Tibial nerve (tissue), 4 donors: ENCODE measurements at regions not wholly inside any gene's neighbourhood (a gene's known extent, or its start where the extent isn't known, plus 50 kb on each side); places are given as distances from the start of the nearest gene placed in this dataset.

Experiments used
- DNase-seq, 2 donors: peaks; one replicate each; pipeline ENCODE4 v3.0.0-alpha.2; 2019; ENCODE audit warnings: low spot score in 2 of 2
- H3K27ac ChIP-seq, 4 donors: fragments of 200-600 bp; sonication (generic) in 3 of 4; one replicate each; pipeline ENCODE4 v1.5.1; 2017 to 2019; ENCODE audit warnings: mild to moderate bottlenecking in 1 of 4
- H3K27me3 ChIP-seq, 2 donors: fragments of 200-600 bp; sonication (generic) in 1 of 2; one replicate each; pipeline versions ENCODE4 v1.5.1 to v1.6.0; 2017 to 2019
- H3K36me3 ChIP-seq, 3 donors: fragments of 200-600 bp; sonication (generic); one replicate each; pipeline ENCODE4 v1.5.1; 2018 to 2019
- H3K4me1 ChIP-seq, 4 donors: fragments of 200-600 bp; sonication (generic) in 3 of 4; one replicate each; pipeline ENCODE4 v1.5.1; 2017 to 2019
- H3K4me3 ChIP-seq, 4 donors: fragments of 200-600 bp; sonication (generic) in 3 of 4; one replicate each; pipeline ENCODE4 v1.5.1; 2017 to 2019; ENCODE audit warnings: mild to moderate bottlenecking in 1 of 4, moderate library complexity in 1 of 4
- H3K9me3 ChIP-seq, 4 donors: fragments of 200-600 bp; sonication (generic) in 3 of 4; one replicate each; pipeline ENCODE4 v1.5.1; 2017 to 2019
- EP300 ChIP-seq, 2 donors: sonication (generic); formaldehyde crosslinking; IDR thresholded peaks; one replicate each; pipeline ENCODE4 v1.6.1; 2017; ENCODE audit warnings: antibody characterized with exemption in 2 of 2, mild to moderate bottlenecking in 1 of 2
- POLR2A ChIP-seq, 2 donors: fragments of 450-650 bp; IDR thresholded peaks; one replicate each; pipeline ENCODE4 v1.6.1; 2017; ENCODE audit warnings: antibody characterized with exemption in 2 of 2, mild to moderate bottlenecking in 2 of 2, moderate library complexity in 2 of 2
- WGBS, 2 donors: methylation state at CpG; one replicate each; pipeline ENCODE4 v1.1.5; 2018; 5-methylcytosine and 5-hydroxymethylcytosine counted together
- TF ChIP-seq, protein P1 (sequence below), 5 experiments: fragments of 200-600 bp in 3 of 5; fragments of 450-650 bp in 2 of 5; sonication (generic) in 3 of 5; IDR thresholded peaks; one replicate each; pipeline ENCODE4 v1.5.1; 2016 to 2019; ENCODE audit warnings: antibody characterized with exemption in 5 of 5, mild to moderate bottlenecking in 3 of 5, moderate library complexity in 2 of 5

- TF ChIP-seq EP300 (IDR thresholded peaks at IDR 0.05) (no peak), POLR2A (IDR thresholded peaks at IDR 0.05) (no peak)
- TF ChIP-seq, protein P1, sequence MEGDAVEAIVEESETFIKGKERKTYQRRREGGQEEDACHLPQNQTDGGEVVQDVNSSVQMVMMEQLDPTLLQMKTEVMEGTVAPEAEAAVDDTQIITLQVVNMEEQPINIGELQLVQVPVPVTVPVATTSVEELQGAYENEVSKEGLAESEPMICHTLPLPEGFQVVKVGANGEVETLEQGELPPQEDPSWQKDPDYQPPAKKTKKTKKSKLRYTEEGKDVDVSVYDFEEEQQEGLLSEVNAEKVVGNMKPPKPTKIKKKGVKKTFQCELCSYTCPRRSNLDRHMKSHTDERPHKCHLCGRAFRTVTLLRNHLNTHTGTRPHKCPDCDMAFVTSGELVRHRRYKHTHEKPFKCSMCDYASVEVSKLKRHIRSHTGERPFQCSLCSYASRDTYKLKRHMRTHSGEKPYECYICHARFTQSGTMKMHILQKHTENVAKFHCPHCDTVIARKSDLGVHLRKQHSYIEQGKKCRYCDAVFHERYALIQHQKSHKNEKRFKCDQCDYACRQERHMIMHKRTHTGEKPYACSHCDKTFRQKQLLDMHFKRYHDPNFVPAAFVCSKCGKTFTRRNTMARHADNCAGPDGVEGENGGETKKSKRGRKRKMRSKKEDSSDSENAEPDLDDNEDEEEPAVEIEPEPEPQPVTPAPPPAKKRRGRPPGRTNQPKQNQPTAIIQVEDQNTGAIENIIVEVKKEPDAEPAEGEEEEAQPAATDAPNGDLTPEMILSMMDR (IDR thresholded peaks at IDR 0.05), result no peak
- WGBS, 2 donors, result 75 to 80% methylated on average over 4 of the region's 4 CpGs
- no peaks in the 10 kb centered on the region for H3K36me3 ChIP-seq
- H3K27me3 ChIP-seq, result no peaks in the 10 kb centered on the region
- H3K4me1 ChIP-seq, result no peaks in the 10 kb centered on the region
- H3K9me3 ChIP-seq, result peaks cover 0 to 5% (median 2%) of the 10 kb centered on the region in 4 donors
- no peak overlapping the region for H3K27ac ChIP-seq
- DNase-seq, result no peak
- H3K4me3 ChIP-seq, result no peak overlapping the region
Measured at GRCh38 chr7:50217401-50217800, 87.1 kb upstream of the IKZF1 start.

GRCh38 chr7:50216626-50217025 is 87.9 kb upstream of the IKZF1 start:
- 85 to 89% methylated on average over 5 of the region's 5 CpGs for WGBS, 2 donors
- TF ChIP-seq POLR2A (IDR thresholded peaks at IDR 0.05), result no peak
- no peak for TF ChIP-seq EP300 (IDR thresholded peaks at IDR 0.05)
- TF ChIP-seq, protein P1 (IDR thresholded peaks at IDR 0.05), result no peak
- no peak overlapping the region for H3K4me3 ChIP-seq
- no peak overlapping the region for H3K27ac ChIP-seq
- no peaks in the 10 kb centered on the region for H3K27me3 ChIP-seq
- no peaks in the 10 kb centered on the region for H3K4me1 ChIP-seq
- H3K9me3 ChIP-seq, result no peaks in the 10 kb centered on the region
- DNase-seq, result no peak
- no peaks in the 10 kb centered on the region for H3K36me3 ChIP-seq

GRCh38 chr7:50214771-50215170 is 89.7 kb upstream of the IKZF1 start:
- 84 to 86% methylated on average over 8 of the region's 8 CpGs for WGBS, 2 donors
- H3K9me3 ChIP-seq, result no peaks in the 10 kb centered on the region
- TF ChIP-seq EP300 (IDR thresholded peaks at IDR 0.05) (no peak), POLR2A (IDR thresholded peaks at IDR 0.05) (no peak)
- TF ChIP-seq, protein P1 (IDR thresholded peaks at IDR 0.05), result no peak
- no peaks in the 10 kb centered on the region for H3K27me3 ChIP-seq
- H3K4me3 ChIP-seq, result no peak overlapping the region
- H3K36me3 ChIP-seq, result no peaks in the 10 kb centered on the region
- no peak for DNase-seq
- H3K27ac ChIP-seq, result no peak overlapping the region
- no peaks in the 10 kb centered on the region for H3K4me1 ChIP-seq

DNA sequence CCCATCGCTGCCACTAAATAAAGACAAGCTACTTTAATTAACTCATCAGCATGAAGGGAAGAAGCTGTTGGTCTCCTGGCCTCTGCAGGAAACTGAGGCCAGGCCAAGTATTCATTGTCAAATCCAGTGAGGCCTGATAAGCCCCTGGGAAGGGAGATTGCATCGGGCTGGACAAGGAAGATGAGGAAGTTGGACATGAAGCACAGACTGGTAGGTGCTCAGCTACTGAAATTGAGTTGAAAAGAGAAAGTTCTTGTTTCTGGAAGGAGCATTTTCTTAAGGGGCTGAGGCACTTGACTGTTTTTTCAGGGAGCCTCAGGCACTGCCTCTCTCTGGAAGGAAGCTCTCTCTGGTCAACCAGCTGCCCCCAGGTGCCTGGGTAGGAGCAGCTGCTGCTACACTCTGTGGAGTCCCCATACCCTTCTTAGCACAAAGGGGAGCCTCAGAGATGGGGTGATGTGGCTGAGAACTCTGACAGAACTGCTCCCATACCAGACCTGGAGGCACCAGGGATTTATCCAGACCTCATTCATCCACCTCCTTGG is 90.3 kb upstream of the IKZF1 start:
- no peaks in the 10 kb centered on the region for H3K36me3 ChIP-seq
- H3K4me3 ChIP-seq, result no peak overlapping the region
- no peak for DNase-seq
- H3K4me1 ChIP-seq, result no peaks in the 10 kb centered on the region
- H3K27me3 ChIP-seq, result no peaks in the 10 kb centered on the region
- 85 to 87% methylated on average over 2 of the region's 2 CpGs for WGBS, 2 donors
- H3K27ac ChIP-seq, result no peak overlapping the region
- no peak for TF ChIP-seq EP300 (IDR thresholded peaks at IDR 0.05)
- TF ChIP-seq POLR2A (IDR thresholded peaks at IDR 0.05), result no peak
- TF ChIP-seq, protein P1 (IDR thresholded peaks at IDR 0.05), result no peak
- no peaks in the 10 kb centered on the region for H3K9me3 ChIP-seq

- 70 to 73% methylated on average over 4 of the region's 4 CpGs for WGBS, 2 donors
- no peaks in the 10 kb centered on the region for H3K27me3 ChIP-seq
- H3K36me3 ChIP-seq, result no peaks in the 10 kb centered on the region
- H3K9me3 ChIP-seq, result no peaks in the 10 kb centered on the region
- DNase-seq, result no peak
- no peak overlapping the region for H3K27ac ChIP-seq
- H3K4me3 ChIP-seq, result no peak overlapping the region
- no peaks in the 10 kb centered on the region for H3K4me1 ChIP-seq
- TF ChIP-seq, protein P1 (IDR thresholded peaks at IDR 0.05), result no peak
- TF ChIP-seq EP300 (IDR thresholded peaks at IDR 0.05) (no peak), POLR2A (IDR thresholded peaks at IDR 0.05) (no peak)
Measured at GRCh38 chr7:50213622-50214017, 90.9 kb upstream of the IKZF1 start.
